Astrocyte (in vitro differentiated cells and primary cell): ENCODE measurements at regions not wholly inside any gene's neighbourhood (a gene's known extent, or its start where the extent isn't known, plus 50 kb on each side); places are given as distances from the start of the nearest gene placed in this dataset.
A peak's percentile ranks its signal among the peaks of the same experiment; 100 is the strongest.

ENCODE experiments used
- DNase-seq: peaks from one replicate; pipeline ENCODE4 v3.0.0-alpha.2; 2010; ENCODE audit warnings: low read depth
- FAIRE-seq: peaks from 2 replicates; lab custom pipeline; 2011; peaks lifted over from hg19 to GRCh38; lab: Jason Lieb, UNC
- H2AFZ ChIP-seq: 2 replicates; pipeline ENCODE4 v1.6.0; 2012; ENCODE audit warnings: low read depth, low read length, inconsistent platforms
- H3K27ac ChIP-seq: 2 replicates; pipeline ENCODE4 v1.5.1; 2011; ENCODE audit warnings: low read depth, low read length, inconsistent platforms
- H3K27me3 ChIP-seq: 2 replicates; pipeline ENCODE4 v1.6.0; 2011; ENCODE audit warnings: low read length, inconsistent platforms; ENCODE audit not compliant: insufficient read depth
- H3K36me3 ChIP-seq: 2 replicates; pipeline ENCODE4 v1.5.1; 2011; ENCODE audit warnings: low read length, inconsistent platforms; ENCODE audit not compliant: insufficient read depth
- H3K4me1 ChIP-seq: 2 replicates; pipeline ENCODE4 v1.5.1; 2011; ENCODE audit warnings: low read length, inconsistent platforms; ENCODE audit not compliant: insufficient read depth
- H3K4me2 ChIP-seq: 2 replicates; pipeline ENCODE4 v1.6.0; 2012; ENCODE audit warnings: low read length, inconsistent platforms
- H3K4me3 ChIP-seq: 2 replicates; pipeline ENCODE4 v1.5.1; 2011; ENCODE audit warnings: low read depth, mild to moderate bottlenecking, low read length, inconsistent platforms; ENCODE audit not compliant: insufficient read depth
- H3K79me2 ChIP-seq: 2 replicates; pipeline ENCODE4 v1.6.0; 2012; ENCODE audit warnings: mild to moderate bottlenecking, low read length, inconsistent platforms; ENCODE audit not compliant: insufficient read depth
- H3K9ac ChIP-seq: 2 replicates; pipeline ENCODE4 v1.6.0; 2012; ENCODE audit warnings: mild to moderate bottlenecking, low read length, inconsistent platforms
- H3K9me3 ChIP-seq: 2 replicates; pipeline ENCODE4 v1.5.1; 2012; ENCODE audit warnings: low read depth, mild to moderate bottlenecking, low read length, inconsistent platforms; ENCODE audit not compliant: insufficient read depth
- H4K20me1 ChIP-seq: 2 replicates; pipeline ENCODE4 v1.6.0; 2012; ENCODE audit warnings: low read length, inconsistent platforms; ENCODE audit not compliant: insufficient read depth
- H3K27ac Mint-ChIP-seq: one replicate; pipeline ENCODE4 v1.8.0; 2021; ENCODE audit warnings: mild to moderate bottlenecking, mixed read lengths; ENCODE audit not compliant: unreplicated experiment
- H3K27me3 Mint-ChIP-seq: one replicate; pipeline ENCODE4 v1.8.0; 2021; ENCODE audit warnings: low read depth, mixed read lengths; ENCODE audit not compliant: unreplicated experiment
- H3K36me3 Mint-ChIP-seq: one replicate; pipeline ENCODE4 v1.8.0; 2021; ENCODE audit warnings: low read depth, mixed read lengths; ENCODE audit not compliant: unreplicated experiment
- H3K4me1 Mint-ChIP-seq: one replicate; pipeline ENCODE4 v1.8.0; 2021; ENCODE audit warnings: low read depth, mixed read lengths; ENCODE audit not compliant: unreplicated experiment
- H3K4me3 Mint-ChIP-seq: one replicate; pipeline ENCODE4 v1.8.0; 2021; ENCODE audit warnings: mild to moderate bottlenecking, moderate library complexity, mixed read lengths; ENCODE audit not compliant: unreplicated experiment
- H3K9me3 Mint-ChIP-seq: one replicate; pipeline ENCODE4 v1.8.0; 2021; ENCODE audit warnings: mild to moderate bottlenecking, mixed read lengths; ENCODE audit not compliant: unreplicated experiment
- EZH2 ChIP-seq: IDR thresholded peaks from 2 replicates; pipeline ENCODE4 v1.6.1; 2012; ENCODE audit warnings: mild to moderate bottlenecking, low read length, inconsistent platforms; ENCODE audit not compliant: insufficient read depth
- TF ChIP-seq, protein P1 (sequence below): IDR thresholded peaks from 2 replicates; pipeline ENCODE4 v1.5.1; 2011; ENCODE audit warnings: low read depth, mild to moderate bottlenecking, inconsistent platforms, low read length, moderate library complexity; ENCODE audit not compliant: insufficient read depth

DNA sequence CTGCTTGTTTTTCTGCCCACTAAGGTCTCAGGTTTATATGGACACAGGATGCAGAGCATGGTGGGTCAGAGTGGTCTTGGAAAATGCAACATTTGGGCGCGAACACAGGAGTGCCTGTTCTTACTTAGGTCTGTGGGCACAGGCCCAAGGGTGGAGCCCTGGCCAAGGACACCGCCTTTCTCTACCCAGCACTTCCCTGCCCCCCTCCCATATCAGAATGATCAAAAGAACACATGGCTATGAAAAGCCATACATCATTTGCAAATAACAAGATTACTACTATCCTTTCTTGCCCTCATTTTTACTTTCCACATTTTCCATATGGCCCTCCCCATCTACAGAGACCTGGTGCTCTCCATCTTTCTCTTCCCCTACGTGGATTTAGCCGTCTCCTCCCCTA lies 162.2 kb downstream of the ENC1 start:
- H3K4me1 ChIP-seq: no peaks in the 10 kb centered on the region
- no peaks in the 10 kb centered on the region for H3K36me3 ChIP-seq
- H3K27me3 Mint-ChIP-seq: peaks cover 11% of the 10 kb centered on the region
- H3K9me3 ChIP-seq: no peaks in the 10 kb centered on the region
- H3K27ac ChIP-seq: no peak overlapping the region
- H3K9ac ChIP-seq: no peak overlapping the region
- no peak overlapping the region for H3K4me3 ChIP-seq
- peaks cover 2% of the 10 kb centered on the region for H3K27me3 ChIP-seq
- no peaks in the 10 kb centered on the region for H3K36me3 Mint-ChIP-seq
- peaks cover 10% of the 10 kb centered on the region for H3K4me1 Mint-ChIP-seq
- no peak for DNase-seq
- H3K4me3 Mint-ChIP-seq: no peak overlapping the region
- H4K20me1 ChIP-seq: no peaks in the 10 kb centered on the region
- no peak for FAIRE-seq
- H3K4me2 ChIP-seq: no peak overlapping the region
- H3K27ac Mint-ChIP-seq: no peak overlapping the region
- H3K79me2 ChIP-seq: no peaks in the 10 kb centered on the region
- no peak for TF ChIP-seq EZH2
- TF ChIP-seq, protein P1, sequence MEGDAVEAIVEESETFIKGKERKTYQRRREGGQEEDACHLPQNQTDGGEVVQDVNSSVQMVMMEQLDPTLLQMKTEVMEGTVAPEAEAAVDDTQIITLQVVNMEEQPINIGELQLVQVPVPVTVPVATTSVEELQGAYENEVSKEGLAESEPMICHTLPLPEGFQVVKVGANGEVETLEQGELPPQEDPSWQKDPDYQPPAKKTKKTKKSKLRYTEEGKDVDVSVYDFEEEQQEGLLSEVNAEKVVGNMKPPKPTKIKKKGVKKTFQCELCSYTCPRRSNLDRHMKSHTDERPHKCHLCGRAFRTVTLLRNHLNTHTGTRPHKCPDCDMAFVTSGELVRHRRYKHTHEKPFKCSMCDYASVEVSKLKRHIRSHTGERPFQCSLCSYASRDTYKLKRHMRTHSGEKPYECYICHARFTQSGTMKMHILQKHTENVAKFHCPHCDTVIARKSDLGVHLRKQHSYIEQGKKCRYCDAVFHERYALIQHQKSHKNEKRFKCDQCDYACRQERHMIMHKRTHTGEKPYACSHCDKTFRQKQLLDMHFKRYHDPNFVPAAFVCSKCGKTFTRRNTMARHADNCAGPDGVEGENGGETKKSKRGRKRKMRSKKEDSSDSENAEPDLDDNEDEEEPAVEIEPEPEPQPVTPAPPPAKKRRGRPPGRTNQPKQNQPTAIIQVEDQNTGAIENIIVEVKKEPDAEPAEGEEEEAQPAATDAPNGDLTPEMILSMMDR: no peak
- H2AFZ ChIP-seq: peak overlapping the region; percentile 20
- peaks cover 3% of the 10 kb centered on the region for H3K9me3 Mint-ChIP-seq

DNA sequence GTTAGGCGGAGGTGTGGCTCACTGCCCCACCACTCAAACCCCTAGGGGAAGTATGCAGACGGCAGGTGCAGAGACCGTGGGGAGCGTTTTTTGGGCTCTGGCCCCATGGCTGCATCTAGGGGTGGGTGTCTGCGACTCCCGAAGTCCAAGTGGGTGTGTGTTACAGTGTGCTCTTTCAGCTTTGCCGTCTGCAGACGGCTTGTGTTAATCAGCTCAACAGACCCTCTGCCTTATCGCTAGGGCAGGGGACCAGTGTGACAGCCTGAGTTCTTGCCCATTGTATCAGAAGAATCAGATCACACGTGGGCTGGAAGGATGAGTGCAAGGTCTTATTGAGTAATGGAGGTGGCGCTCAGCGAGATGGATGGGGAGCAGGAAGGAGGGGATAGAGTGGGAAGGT lies 162.8 kb downstream of the ENC1 start:
- H3K36me3 Mint-ChIP-seq: no peaks in the 10 kb centered on the region
- no peak overlapping the region for H3K27ac Mint-ChIP-seq
- H4K20me1 ChIP-seq: no peaks in the 10 kb centered on the region

DNA sequence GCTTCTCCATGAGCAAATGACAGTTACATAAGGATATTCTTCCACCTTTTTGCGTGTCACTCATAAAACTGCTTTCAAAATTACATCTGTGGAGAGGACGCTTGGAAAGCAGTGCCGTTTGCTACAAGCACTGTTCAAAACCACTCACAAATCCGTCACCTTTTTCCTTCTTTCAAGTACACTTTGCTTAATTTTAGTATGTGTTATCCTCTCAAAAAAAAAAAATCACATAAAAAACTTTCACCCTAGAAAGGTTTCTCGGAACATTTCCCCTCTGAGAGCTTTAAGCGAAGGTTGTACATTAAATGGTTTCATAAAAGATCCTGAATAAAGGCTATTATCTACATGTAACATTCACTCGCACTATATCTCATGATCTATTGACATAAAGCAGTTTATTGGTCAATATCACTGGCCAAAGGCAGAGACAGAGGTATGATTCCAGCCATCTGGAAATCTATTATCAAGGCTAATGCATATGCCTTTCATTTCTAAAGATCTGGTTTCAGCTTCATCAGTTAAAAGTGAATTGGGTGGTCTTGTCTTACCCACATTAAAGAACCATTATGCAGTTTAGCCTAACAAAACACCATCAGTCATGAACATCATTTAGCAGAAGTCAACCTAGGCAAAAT lies 163.6 kb downstream of the ENC1 start:
- H3K9me3 ChIP-seq: no peaks in the 10 kb centered on the region
- no peaks in the 10 kb centered on the region for H3K4me1 ChIP-seq
- H3K36me3 ChIP-seq: no peaks in the 10 kb centered on the region
- H2AFZ ChIP-seq: no peak overlapping the region
- no peak for FAIRE-seq
- H3K79me2 ChIP-seq: no peaks in the 10 kb centered on the region
- TF ChIP-seq, protein P1: no peak
- no peak for TF ChIP-seq EZH2
- Mint-ChIP-seq H3K27ac (no peak overlapping the region), H3K27me3 (peaks cover 11% of the 10 kb centered on the region), H3K4me3 (no peak overlapping the region), H3K4me1 (peaks cover 4% of the 10 kb centered on the region), H3K36me3 (no peaks in the 10 kb centered on the region), H3K9me3 (peaks cover 4% of the 10 kb centered on the region)
- H4K20me1 ChIP-seq: no peaks in the 10 kb centered on the region
- H3K27ac ChIP-seq: no peak overlapping the region
- H3K4me2 ChIP-seq: no peak overlapping the region
- peaks cover 2% of the 10 kb centered on the region for H3K27me3 ChIP-seq
- no peak for DNase-seq
- no peak overlapping the region for H3K4me3 ChIP-seq
- no peak overlapping the region for H3K9ac ChIP-seq

More for the DNA sequence above, 162.8 kb downstream of the ENC1 start:
- peaks cover 11% of the 10 kb centered on the region for H3K27me3 Mint-ChIP-seq
- TF ChIP-seq, protein P1: no peak
- no peak for TF ChIP-seq EZH2
- no peaks in the 10 kb centered on the region for H3K9me3 ChIP-seq
- no peaks in the 10 kb centered on the region for H3K79me2 ChIP-seq
- peaks cover 4% of the 10 kb centered on the region for H3K9me3 Mint-ChIP-seq
- no peak overlapping the region for H3K4me3 ChIP-seq
- no peak overlapping the region for H3K27ac ChIP-seq
- FAIRE-seq (no peak), DNase-seq (no peak)
- H3K4me1 ChIP-seq: no peaks in the 10 kb centered on the region
- no peak overlapping the region for H3K4me3 Mint-ChIP-seq
- H3K4me1 Mint-ChIP-seq: peaks cover 10% of the 10 kb centered on the region
- H3K27me3 ChIP-seq: peaks cover 2% of the 10 kb centered on the region
- no peak overlapping the region for H3K4me2 ChIP-seq
- no peak overlapping the region for H2AFZ ChIP-seq
- H3K9ac ChIP-seq: no peak overlapping the region
- H3K36me3 ChIP-seq: no peaks in the 10 kb centered on the region
